HG03354 (cell line): ENCODE measurements at regions not wholly inside any gene's neighbourhood (a gene's known extent, or its start where the extent isn't known, plus 50 kb on each side); places are given as distances from the start of the nearest gene placed in this dataset.

Experiments
- ATAC-seq: cut with Tn5 transposase; IDR thresholded peaks from one replicate; pipeline ENCODE4 v1.9.1; 2021; ENCODE audit warnings: mild to moderate bottlenecking; ENCODE audit not compliant: unreplicated experiment, poor library complexity, severe bottlenecking

DNA sequence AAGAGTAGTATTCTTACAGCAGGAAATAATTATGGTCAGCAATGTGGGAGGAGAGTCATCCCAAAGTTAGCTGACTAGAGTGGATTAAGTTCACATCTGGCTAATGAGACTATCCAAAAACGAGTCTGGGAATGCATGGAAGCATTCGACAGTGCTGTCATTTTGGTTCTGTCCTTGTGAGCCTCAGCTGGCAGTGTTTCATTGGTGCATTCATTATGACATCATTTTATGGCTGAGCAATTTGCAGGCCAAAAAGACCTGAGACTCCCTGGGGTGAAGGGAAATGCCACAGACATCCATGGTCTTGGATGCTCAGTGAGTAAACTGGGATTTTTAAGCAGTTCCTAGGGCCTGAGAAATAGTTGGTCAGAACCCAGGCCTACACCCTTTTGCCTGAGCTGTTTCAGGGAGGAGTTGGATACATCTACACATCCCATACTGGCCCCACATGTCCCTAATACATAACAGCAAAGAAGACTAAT is 196.4 kb upstream of the CCN2 start:
- no peak for ATAC-seq

DNA sequence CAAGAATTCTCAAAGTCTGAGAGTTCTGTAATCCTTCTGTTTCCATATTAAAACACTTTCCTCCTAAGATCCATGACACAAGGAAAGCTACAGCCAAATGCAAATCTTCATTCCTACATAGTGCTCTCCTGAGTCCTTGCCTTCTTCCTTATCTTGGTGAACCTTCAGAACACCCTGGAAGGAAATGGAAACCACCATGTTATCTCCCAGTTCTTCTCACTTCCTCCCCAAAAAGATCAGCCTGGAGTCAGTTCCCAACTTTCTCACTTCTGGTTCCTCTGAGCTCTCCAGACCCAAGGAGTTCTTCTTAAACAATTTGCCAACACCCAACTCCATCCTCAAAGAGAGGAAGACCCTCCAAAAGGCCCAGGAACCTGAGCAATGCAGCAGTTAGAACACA is 193.3 kb upstream of the CCN2 start:
- ATAC-seq = no peak

GRCh38 chr6:132143258-132143657 is 192.1 kb upstream of the CCN2 start:
- no peak for ATAC-seq

GRCh38 chr6:132142768-132143167 is 191.6 kb upstream of the CCN2 start:
- no peak for ATAC-seq

DNA sequence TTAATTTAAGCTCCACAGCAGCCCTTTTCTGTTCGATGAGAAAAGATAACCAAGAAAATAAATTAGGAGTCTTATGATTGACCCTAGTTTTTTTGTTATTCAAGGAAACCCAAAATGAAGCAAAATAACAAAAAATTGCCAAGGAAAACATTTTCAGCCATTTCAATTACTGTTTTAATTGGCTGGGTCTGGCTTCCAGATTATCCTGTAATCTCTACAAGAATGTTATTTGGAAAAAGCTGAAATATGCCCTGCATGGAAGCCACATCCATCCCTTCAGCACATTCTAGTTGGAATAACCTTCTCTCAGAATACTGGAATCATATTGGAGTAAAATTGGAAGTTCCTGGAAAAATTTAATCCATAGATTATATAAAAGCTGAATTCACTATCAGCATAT is 191.1 kb upstream of the CCN2 start:
- ATAC-seq = no peak

DNA sequence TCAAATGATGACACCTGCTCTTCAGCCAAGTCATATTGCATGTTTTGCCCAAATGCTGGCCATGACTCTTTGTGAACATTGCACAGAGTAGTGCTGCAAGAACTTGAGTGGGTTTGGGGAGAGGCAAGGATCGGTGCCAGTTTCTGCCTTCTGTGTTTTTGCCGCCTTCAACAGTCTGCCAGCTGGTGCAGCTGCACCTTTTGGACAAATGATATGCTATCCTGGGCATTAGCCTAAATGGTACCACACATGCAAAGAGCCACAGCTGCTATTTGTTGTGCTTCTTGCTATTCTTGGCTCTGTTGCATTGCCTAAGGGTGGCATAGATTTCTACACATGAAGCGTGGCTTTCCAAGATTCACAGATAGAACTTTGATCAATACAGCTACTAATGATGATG is 189.0 kb upstream of the CCN2 start:
- no peak for ATAC-seq

DNA sequence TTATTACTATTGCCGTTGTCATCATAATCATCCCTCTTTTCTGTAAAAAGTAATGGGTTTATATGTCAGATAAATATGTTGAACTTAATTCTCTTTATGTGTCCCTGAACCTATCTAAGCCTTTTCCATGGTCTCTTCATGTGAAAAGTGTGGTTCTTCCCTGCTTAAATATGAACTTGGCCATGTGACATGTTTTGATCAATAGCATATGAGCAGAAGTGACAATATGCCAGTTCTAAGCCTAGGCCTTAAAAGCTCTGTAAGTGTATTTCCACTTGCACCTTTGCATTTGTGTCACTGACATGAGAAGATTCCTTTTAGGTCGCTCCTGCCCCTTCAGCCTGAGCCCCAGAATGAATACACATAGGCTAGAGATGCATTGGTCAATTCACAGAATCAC is 188.4 kb upstream of the CCN2 start:
- no peak for ATAC-seq

DNA sequence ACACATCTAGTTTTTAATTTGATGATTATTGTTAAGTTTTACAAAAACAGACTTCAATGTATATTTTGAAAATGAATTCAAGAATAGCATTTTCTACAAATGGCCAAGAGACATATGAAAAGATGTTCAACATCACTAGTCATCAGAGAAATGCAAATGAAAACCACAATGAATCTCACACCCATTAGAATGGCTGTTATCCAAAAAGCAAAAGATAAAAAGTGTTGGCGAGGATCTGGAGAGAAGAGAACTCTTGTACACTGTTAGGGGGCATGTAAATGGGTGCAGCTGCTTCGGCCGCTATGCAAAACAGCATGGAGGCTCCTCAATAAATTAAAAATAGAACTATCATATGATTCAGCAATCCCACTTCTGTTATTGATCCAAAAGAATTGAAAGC is 185.8 kb upstream of the CCN2 start:
- no peak for ATAC-seq

DNA sequence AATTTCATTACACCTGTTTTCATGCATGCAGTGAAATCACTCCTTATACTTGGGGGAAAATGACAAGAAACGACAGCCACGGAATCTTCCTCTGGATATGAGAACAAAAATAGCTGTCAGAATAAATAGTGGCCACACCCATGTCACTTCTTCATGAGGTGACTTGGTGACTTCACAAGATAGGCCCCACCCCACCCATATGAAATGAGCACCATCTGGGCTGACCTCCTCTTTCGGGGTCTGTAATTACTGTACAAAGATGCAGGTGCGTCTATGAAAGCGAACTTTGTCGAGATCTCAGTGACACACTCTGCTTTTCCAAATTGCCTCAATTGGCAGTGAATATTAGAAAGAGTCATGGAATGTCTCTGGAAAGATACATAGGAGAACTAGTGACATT is 184.2 kb upstream of the CCN2 start:
- ATAC-seq = no peak

DNA sequence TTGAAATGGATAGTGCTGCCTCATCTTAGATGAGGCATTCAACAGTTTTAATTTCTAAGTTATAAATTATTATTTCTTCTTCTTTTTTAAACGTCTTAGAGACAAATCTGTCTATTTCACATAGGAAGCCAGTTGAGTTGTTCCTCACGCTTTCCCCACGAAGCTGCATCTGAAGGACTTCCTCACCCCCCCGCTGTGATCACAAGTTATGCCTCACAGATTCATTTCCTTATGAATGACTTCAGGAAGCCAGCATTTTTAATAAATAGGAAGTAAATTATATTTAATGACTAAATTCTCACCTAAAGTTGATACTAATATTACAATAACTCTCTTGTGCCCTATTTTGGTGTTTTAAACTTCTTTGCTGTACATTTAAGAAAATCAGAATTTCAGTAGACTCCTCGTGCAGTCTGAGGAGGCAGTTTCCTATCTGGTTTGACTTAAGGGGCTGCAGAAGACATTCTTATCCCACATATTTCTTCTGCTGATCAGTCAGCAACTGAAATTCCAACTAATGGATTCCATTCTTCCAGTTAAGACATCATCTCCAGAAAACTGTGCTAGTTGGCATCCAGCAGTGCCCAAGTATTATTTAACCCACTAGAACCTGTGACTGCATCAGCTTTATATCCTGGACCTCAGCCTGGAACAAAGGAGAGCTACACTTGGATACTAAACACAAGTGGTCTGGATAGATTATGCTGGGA is 182.7 kb upstream of the CCN2 start:
- ATAC-seq = no peak

- no peak for ATAC-seq
Measured at GRCh38 chr6:132132924-132133639, 181.9 kb upstream of the CCN2 start.

- ATAC-seq = no peak
Measured at GRCh38 chr6:132132422-132132821, 181.2 kb upstream of the CCN2 start.

- no peak for ATAC-seq
Measured at GRCh38 chr6:132131758-132132157, 180.6 kb upstream of the CCN2 start.

DNA sequence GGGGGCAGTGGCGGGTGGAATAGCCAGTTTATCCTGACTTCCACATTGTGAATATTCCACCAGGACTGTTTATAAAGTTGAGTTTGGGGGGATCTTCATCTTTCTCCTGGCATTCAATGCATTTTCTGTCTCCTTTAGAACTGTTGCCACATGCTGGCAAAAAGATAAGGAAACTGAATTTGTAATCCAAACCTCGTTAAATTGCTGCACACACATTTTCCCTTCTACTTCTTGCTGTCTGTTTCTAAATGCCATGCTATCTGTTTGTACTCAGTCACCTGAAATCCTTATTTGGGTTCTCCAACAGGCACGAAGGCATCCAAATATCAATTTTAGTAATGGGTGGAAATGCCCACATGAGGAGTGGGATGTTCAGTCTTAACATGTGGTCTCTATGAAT is 180.2 kb upstream of the CCN2 start:
- no peak for ATAC-seq

DNA sequence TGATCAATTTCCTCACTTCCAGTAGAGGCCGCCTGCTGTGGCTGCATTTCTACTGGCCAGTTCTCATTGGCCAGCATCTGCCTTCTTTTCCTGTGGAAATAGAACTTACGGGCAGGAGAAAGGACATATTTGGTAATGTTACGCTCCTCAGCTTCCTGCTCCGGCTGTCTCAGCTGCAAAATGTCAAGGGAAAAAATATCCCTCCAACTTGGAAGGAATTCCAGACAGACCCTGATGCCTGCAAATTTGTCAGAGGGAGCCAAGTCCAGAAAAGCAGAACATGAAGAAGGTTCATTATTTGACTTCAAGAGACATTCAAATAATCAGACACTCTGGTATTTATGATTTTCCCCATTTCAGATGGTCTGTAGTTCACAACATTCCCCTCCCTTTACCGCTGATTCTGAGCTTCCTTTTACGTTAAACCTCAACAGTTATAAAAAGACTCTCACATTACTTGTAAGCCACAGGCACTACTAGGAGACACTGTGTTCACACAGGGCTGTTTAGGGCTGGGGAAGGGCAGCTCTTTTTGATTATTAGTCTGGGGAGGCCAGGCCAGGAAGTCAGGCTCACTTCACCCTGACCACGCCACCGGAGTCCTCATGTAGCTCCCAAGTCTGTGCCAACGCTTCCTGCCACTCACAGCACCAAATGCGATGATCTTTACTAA is 179.6 kb upstream of the CCN2 start:
- no peak for ATAC-seq

DNA sequence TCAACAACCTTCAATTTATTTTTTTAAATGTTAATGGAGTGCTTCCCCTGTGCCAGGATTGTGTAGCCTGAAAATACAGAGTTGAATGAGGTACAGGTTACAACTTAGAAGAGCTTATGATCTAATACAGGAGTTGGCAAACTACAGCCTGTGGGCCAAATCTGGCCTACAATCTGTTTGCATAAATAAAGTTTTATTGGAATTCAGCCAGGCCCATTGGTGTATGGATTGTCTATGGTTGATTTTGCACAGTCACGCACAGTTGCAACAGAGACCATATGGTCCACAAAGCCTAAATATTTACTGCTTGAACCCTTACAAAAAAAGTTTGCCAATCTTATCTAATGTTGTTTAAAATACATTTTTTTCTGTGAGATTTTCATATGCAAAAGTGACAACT is 177.3 kb upstream of the CCN2 start:
- no peak for ATAC-seq

DNA sequence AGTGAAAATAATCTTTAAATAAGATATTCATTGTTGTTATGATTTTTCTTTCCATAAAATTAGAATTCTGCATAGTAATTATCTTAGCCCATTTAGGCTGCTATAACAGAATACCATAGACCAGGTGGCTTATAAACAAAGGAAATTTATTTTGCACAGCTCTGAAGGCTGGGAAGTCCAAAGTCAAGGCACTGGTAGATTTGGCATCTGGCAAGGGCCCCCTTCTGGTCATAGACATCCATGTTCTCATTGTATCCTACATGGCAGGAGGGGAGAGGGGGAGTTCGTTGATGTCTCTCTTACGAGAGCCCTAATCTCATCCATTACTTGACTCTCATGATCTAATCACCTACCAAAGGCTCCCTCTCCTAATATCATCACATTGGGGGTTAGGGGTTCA is 175.0 kb upstream of the CCN2 start:
- ATAC-seq = no peak

DNA sequence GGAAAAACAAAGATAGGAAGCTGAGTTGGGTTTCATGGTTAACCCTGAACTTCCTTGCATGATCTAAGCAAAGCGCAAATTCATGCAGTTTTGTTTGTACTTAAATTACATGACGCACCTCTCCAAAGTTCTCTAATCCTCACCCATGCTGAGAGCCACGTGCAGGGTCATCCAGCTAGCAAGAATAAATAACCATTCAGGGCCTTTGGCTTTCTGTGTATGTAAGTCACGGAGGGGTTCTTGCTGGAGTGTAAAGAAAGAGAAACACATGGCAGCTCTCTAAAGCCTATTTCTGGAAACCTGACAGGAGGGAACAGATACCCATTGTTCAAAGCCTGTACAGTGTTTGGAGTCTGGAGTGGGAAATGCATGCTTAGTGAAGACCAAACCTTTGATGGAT is 171.7 kb upstream of the CCN2 start:
- ATAC-seq = no peak

DNA sequence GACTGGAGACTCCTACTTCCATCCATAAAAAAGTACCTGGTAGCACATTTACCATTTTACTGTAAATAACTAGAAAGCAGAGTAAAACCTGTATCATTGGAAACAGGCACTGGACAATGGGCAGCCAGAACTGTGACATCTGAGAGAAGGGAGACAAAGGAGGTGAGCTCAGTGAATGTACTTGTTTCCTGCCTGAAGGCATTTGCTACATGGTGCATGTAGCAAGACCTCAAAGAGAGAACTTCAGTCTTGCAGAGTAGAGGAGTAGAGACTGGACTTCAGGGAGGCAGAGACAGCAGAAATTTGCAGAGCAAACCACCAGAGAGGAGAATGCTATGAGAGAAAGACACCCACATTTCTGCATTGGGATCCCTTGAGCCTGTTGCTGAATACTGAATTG is 171.0 kb upstream of the CCN2 start:
- no peak for ATAC-seq

DNA sequence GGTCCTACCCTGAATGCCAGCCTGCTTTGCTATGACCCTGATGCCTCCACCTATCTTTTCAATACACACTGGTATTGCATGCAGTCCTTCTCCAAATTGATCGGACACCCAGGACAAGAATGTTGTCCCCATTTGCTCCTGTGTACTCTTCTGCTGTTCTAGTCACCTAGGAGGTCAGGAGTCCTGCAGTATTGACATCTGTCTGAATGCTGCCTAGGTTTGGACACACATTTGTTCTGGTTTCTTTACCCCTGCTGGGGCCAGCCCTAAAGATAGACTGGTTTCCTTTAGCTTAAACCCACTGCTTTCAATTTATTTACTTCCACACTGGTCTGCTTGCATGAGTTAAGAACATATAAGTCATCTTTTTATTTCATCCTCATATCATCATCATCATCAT is 167.0 kb upstream of the CCN2 start:
- no peak for ATAC-seq
